IPS DF 4.7 (cell line): ENCODE measurements at regions not wholly inside any gene's neighbourhood (a gene's known extent, or its start where the extent isn't known, plus 50 kb on each side); places are given as distances from the start of the nearest gene placed in this dataset.
"Not testable (repeated sequence)": the region's sequence is repeated elsewhere in the genome, so short reads cannot be mapped to it uniquely, and the experiment has no call there.

Source experiments
- DNase-seq: peaks from one replicate; pipeline ENCODE4 v3.0.0-alpha.2; 2013; ENCODE audit warnings: low spot score; ENCODE audit errors: extremely low read depth

- DNase-seq = no peak
Observed at GRCh38 chr13:38002606-38003005, 133.0 kb upstream of the TRPC4 start.

GRCh38 chr13:37997641-37998040, 128.1 kb upstream of the TRPC4 start:
- DNase-seq = no peak

- DNase-seq = no peak
Observed at GRCh38 chr13:37995092-37995491, 125.5 kb upstream of the TRPC4 start.

- DNase-seq = no peak
Observed at GRCh38 chr13:37986811-37987210, 117.2 kb upstream of the TRPC4 start.

GRCh38 chr13:37985281-37985680, 115.7 kb upstream of the TRPC4 start:
- DNase-seq = no peak

GRCh38 chr13:37984357-37984756, 114.8 kb upstream of the TRPC4 start:
- peak; percentile 62 for DNase-seq

- DNase-seq = no peak
Observed at GRCh38 chr13:37981932-37982331, 112.4 kb upstream of the TRPC4 start.

GRCh38 chr13:37978680-37979079, 109.1 kb upstream of the TRPC4 start:
- no peak for DNase-seq

- no peak for DNase-seq
Observed at GRCh38 chr13:37968555-37968954, 99.0 kb upstream of the TRPC4 start.

- DNase-seq = no peak
Observed at GRCh38 chr13:37966266-37966665, 96.7 kb upstream of the TRPC4 start.

GRCh38 chr13:37960427-37960826, 90.9 kb upstream of the TRPC4 start:
- no peak for DNase-seq

- no peak for DNase-seq
Observed at GRCh38 chr13:37959284-37959683, 89.7 kb upstream of the TRPC4 start.

GRCh38 chr13:37956536-37956935, 87.0 kb upstream of the TRPC4 start:
- no peak for DNase-seq

- DNase-seq = not testable (repeated sequence)
Observed at GRCh38 chr13:37954597-37954996, 85.0 kb upstream of the TRPC4 start.

- DNase-seq = no peak
Observed at GRCh38 chr13:37954191-37954590, 84.6 kb upstream of the TRPC4 start.

GRCh38 chr13:37953696-37954095, 84.1 kb upstream of the TRPC4 start:
- DNase-seq = no peak

GRCh38 chr13:37950016-37950415, 80.4 kb upstream of the TRPC4 start:
- no peak for DNase-seq

GRCh38 chr13:37947419-37948140, 78.0 kb upstream of the TRPC4 start:
- no peak for DNase-seq

- no peak for DNase-seq
Observed at GRCh38 chr13:37945651-37946575, 76.3 kb upstream of the TRPC4 start.

GRCh38 chr13:37944869-37945442, 75.4 kb upstream of the TRPC4 start:
- no peak for DNase-seq

GRCh38 chr13:37944081-37944868, 74.7 kb upstream of the TRPC4 start:
- no peak for DNase-seq
